Parathyroid adenoma (tissue), 2 donors: ENCODE measurements at regions not wholly inside any gene's neighbourhood (a gene's known extent, or its start where the extent isn't known, plus 50 kb on each side); places are given as distances from the start of the nearest gene placed in this dataset.

Experiments
- H2AFZ ChIP-seq: fragments of 300-600 bp; sonication (generic); one replicate; pipeline ENCODE4 v1.7.0; 2017; ENCODE audit warnings: antibody characterized with exemption, mild to moderate bottlenecking
- H3K27ac ChIP-seq: fragments of 300-600 bp; sonication (generic); one replicate; pipeline ENCODE4 v1.7.0; 2017
- H3K27me3 ChIP-seq: fragments of 300-600 bp; sonication (generic); one replicate; pipeline ENCODE4 v1.7.0; 2017; ENCODE audit warnings: low read length; ENCODE audit not compliant: control insufficient read depth, insufficient read depth
- H3K36me3 ChIP-seq: fragments of 300-600 bp; sonication (generic); one replicate; pipeline ENCODE4 v1.7.0; 2017; ENCODE audit warnings: low read length; ENCODE audit not compliant: control insufficient read depth, insufficient read depth
- H3K4me1 ChIP-seq: fragments of 300-600 bp; sonication (generic); one replicate; pipeline ENCODE4 v1.7.0; 2017; ENCODE audit warnings: control low read depth
- H3K4me2 ChIP-seq: fragments of 300-600 bp; sonication (generic); one replicate; pipeline ENCODE4 v1.7.0; 2017; ENCODE audit warnings: low read length
- H3K4me3 ChIP-seq: fragments of 300-600 bp; sonication (generic); one replicate; pipeline ENCODE4 v1.7.0; 2017; ENCODE audit warnings: low read depth, low read length
- H3K79me2 ChIP-seq: fragments of 300-600 bp; sonication (generic); one replicate; pipeline ENCODE4 v1.7.0; 2017; ENCODE audit warnings: control low read depth
- H3K9ac ChIP-seq: fragments of 300-600 bp; sonication (generic); one replicate; pipeline ENCODE4 v1.7.0; 2017; ENCODE audit warnings: mild to moderate bottlenecking
- H3K9me3 ChIP-seq: fragments of 300-600 bp; sonication (generic); one replicate; pipeline ENCODE4 v1.7.0; 2017; ENCODE audit warnings: low read length; ENCODE audit not compliant: control insufficient read depth
- CTCF ChIP-seq: fragments of 300-600 bp; sonication (generic); IDR thresholded peaks from one replicate; pipeline ENCODE4 v1.7.0; 2017; ENCODE audit warnings: antibody characterized with exemption, mild to moderate bottlenecking
- donor health status: primary hyperparathyroidism.

DNA sequence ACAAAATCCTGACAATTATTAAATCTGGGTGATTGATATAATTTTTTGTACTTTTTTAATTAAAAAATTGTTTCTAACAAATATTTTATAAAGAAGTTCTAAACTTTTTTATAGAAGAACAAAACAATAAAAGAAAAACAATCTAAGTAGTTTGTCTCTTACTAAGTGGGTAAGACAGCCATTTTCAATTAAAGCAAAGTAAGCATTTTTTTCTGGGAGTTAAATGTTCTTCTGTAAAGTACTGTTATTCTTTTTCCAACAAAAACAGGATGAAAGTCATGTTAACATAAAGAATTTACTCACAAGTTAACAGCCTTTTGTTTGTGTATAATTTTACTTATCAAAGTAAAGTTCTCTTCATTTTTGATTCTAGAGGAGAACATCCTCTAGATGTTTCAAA, 1029.9 kb downstream of the JRKL start:
- no peak overlapping the region for H3K9ac ChIP-seq
- no peak overlapping the region for H3K4me2 ChIP-seq
- no peaks in the 10 kb centered on the region for H3K36me3 ChIP-seq
- no peaks in the 10 kb centered on the region for H3K79me2 ChIP-seq
- no peak overlapping the region for H2AFZ ChIP-seq
- H3K9me3 ChIP-seq = no peaks in the 10 kb centered on the region
- no peak overlapping the region for H3K27ac ChIP-seq
- no peaks in the 10 kb centered on the region for H3K27me3 ChIP-seq
- H3K4me1 ChIP-seq = no peaks in the 10 kb centered on the region
- no peak overlapping the region for H3K4me3 ChIP-seq
- TF ChIP-seq CTCF = no peak

DNA sequence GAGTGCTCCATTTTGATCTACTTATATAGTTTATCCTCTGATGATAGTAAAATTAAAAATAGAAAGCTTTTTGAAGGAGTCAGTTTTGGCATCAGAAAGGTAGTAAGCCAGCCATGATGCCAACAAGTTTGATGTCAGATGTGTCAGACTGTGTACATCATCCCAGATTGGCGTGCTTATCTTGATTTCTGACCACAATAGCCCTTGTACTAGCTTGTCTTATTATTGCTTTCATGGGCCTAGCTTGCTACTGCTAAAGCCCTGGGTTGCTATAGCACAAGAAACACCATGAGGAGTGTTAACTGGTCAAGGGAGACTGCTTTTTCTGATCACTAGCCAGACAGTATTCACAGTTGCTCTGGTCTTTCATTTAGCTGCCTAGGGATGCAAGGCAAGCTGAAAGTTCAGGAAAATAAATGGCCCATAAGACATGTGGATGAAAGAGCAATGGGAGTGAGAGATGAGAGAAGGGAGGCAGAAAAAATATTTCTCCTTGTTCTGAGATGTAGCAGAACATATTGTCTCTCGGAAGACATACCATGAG, 1038.5 kb downstream of the JRKL start:
- Histone ChIP-seq H3K9me3 (no peaks in the 10 kb centered on the region), H3K36me3 (no peaks in the 10 kb centered on the region), H3K4me2 (no peak overlapping the region), H2AFZ (no peak overlapping the region), H3K4me1 (no peaks in the 10 kb centered on the region), H3K27ac (no peak overlapping the region), H3K27me3 (no peaks in the 10 kb centered on the region), H3K4me3 (no peak overlapping the region), H3K9ac (no peak overlapping the region), H3K79me2 (no peaks in the 10 kb centered on the region)
- no peak for TF ChIP-seq CTCF

GRCh38 chr11:97430877-97431276, 1041.1 kb downstream of the JRKL start:
- Histone ChIP-seq H3K36me3 (no peaks in the 10 kb centered on the region), H3K9ac (no peak overlapping the region), H3K4me1 (no peaks in the 10 kb centered on the region), H2AFZ (no peak overlapping the region), H3K27ac (no peak overlapping the region), H3K27me3 (no peaks in the 10 kb centered on the region), H3K79me2 (no peaks in the 10 kb centered on the region), H3K9me3 (no peaks in the 10 kb centered on the region), H3K4me2 (no peak overlapping the region), H3K4me3 (no peak overlapping the region)
- no peak for TF ChIP-seq CTCF

GRCh38 chr11:97432926-97433325, 1043.1 kb downstream of the JRKL start:
- H3K9ac ChIP-seq = no peak overlapping the region
- no peak overlapping the region for H2AFZ ChIP-seq
- no peak overlapping the region for H3K4me3 ChIP-seq
- no peak for TF ChIP-seq CTCF
- no peak overlapping the region for H3K27ac ChIP-seq
- H3K79me2 ChIP-seq = no peaks in the 10 kb centered on the region
- no peaks in the 10 kb centered on the region for H3K9me3 ChIP-seq
- no peaks in the 10 kb centered on the region for H3K27me3 ChIP-seq
- H3K36me3 ChIP-seq = no peaks in the 10 kb centered on the region
- no peak overlapping the region for H3K4me2 ChIP-seq
- H3K4me1 ChIP-seq = no peaks in the 10 kb centered on the region

DNA sequence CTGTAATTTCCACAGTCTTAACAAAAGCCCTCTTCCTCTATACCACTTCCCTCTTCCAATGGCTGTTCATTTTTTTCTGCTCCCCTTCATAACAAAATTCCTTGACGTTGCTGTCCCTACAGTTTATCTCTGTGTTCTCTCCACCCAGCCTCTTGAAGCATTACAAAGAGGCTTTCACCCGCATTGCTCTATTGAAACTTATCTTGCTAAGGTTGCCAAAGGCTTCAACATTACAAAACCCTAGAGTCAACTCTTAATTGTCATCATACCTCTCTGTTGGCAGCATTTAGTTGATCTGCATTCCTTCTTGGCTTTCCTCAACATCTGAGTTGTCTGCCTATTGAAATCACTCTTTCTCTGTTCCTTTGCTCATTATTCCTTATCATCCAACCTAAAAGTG, 1055.7 kb downstream of the JRKL start:
- no peak overlapping the region for H3K4me3 ChIP-seq
- H3K27ac ChIP-seq = no peak overlapping the region
- TF ChIP-seq CTCF = no peak
- H3K4me1 ChIP-seq = no peaks in the 10 kb centered on the region
- H3K27me3 ChIP-seq = no peaks in the 10 kb centered on the region
- no peaks in the 10 kb centered on the region for H3K36me3 ChIP-seq
- no peak overlapping the region for H2AFZ ChIP-seq
- no peak overlapping the region for H3K4me2 ChIP-seq
- H3K9me3 ChIP-seq = no peaks in the 10 kb centered on the region
- no peaks in the 10 kb centered on the region for H3K79me2 ChIP-seq
- no peak overlapping the region for H3K9ac ChIP-seq
